Panc1 (cell line): ENCODE measurements at regions not wholly inside any gene's neighbourhood (a gene's known extent, or its start where the extent isn't known, plus 50 kb on each side); places are given as distances from the start of the nearest gene placed in this dataset.

Experiments
- CTCF ChIP-seq: fragments of 450-650 bp; IDR thresholded peaks from 2 replicates; pipeline ENCODE4 v1.5.1; 2017; ENCODE audit warnings: mild to moderate bottlenecking
- POLR2AphosphoS5 ChIP-seq: IDR thresholded peaks from 2 replicates; pipeline ENCODE4 v1.6.1; 2012; ENCODE audit warnings: mild to moderate bottlenecking, low read depth, low read length, moderate library complexity
- REST ChIP-seq, 2 experiments: IDR thresholded peaks; 2 replicates each; pipeline ENCODE4 v1.6.1; 2011 to 2012; ENCODE audit warnings: low read depth in 2 of 2, control low read depth in 1 of 2, low read length in 1 of 2, mild to moderate bottlenecking in 1 of 2, moderate library complexity in 1 of 2; ENCODE audit not compliant: insufficient read depth in 1 of 2
- SIN3A ChIP-seq: IDR thresholded peaks from 2 replicates; pipeline ENCODE4 v1.6.1; 2012; ENCODE audit warnings: low read depth, mild to moderate bottlenecking, low read length, moderate library complexity, borderline replicate concordance; ENCODE audit not compliant: insufficient read depth
- TCF7L2 ChIP-seq: IDR thresholded peaks from 2 replicates; pipeline ENCODE4 v1.6.1; 2011; ENCODE audit warnings: mild to moderate bottlenecking, low read depth, low read length, inconsistent platforms

- no peak for TF ChIP-seq CTCF
- TF ChIP-seq POLR2AphosphoS5 = no peak
- TF ChIP-seq SIN3A = no peak
- TF ChIP-seq REST (IDR thresholded peaks at IDR 0.05; ENCODE audit: insufficient read depth in 1 of 2, low read depth in 2 of 2, low read length in 1 of 2) = no peak
- TF ChIP-seq TCF7L2 = no peak
Measured at GRCh38 chr7:118801366-118801765, 576.9 kb downstream of the ANKRD7 start.
